GDM1 (cell line): ENCODE measurements at regions not wholly inside any gene's neighbourhood (a gene's known extent, or its start where the extent isn't known, plus 50 kb on each side); places are given as distances from the start of the nearest gene placed in this dataset.
"Not testable (repeated sequence)": the region's sequence is repeated elsewhere in the genome, so short reads cannot be mapped to it uniquely, and the experiment has no call there.

Experiments
- DNase-seq: peaks from one replicate; lab custom pipeline; 2025; lab: John Stamatoyannopoulos, UW

GRCh38 chr4:17436047-17436749 lies 75.7 kb downstream of the QDPR start:
- not testable (repeated sequence) for DNase-seq

DNA sequence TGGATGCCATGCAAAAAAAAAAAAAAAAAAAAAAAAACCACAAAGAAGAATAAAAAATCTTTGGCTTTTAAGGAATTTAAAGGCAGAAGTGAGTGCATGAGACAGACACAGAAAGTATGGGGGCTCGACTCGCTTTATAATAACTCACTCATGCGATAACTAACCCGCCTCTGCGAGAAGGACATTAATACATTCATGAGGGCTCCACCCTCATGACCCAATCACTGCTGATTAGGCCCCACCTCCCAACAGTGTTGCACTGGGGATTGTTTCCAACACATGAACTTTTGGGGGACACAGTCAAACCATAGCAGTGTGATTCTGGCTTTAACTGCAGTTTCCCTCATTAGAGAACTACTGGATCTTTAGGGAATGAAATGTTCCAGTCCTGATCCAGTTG lies 78.1 kb downstream of the QDPR start:
- DNase-seq: no peak

GRCh38 chr4:17427991-17428390 lies 83.9 kb downstream of the QDPR start:
- no peak for DNase-seq

GRCh38 chr4:17426222-17426621 lies 85.7 kb downstream of the QDPR start:
- DNase-seq: no peak

DNA sequence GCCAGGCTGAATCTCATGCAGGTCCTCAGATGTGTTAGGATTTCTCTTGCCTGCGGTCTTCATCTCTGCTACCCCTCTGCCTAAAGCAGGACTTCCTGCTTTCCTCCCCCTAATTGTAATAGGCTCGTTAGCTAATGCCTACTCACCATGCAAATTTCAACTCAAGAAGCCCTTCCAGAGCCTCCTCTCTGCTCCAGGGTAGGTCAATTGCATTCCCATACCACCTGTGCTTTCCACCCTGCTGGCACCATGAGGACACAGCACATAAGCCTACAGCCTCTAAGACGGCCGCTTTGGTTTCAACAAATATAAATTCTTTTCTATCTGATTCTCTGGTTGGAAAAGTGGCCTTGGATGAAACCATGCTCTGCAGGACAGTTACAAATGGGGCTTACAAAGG lies 93.9 kb downstream of the QDPR start:
- no peak for DNase-seq

DNA sequence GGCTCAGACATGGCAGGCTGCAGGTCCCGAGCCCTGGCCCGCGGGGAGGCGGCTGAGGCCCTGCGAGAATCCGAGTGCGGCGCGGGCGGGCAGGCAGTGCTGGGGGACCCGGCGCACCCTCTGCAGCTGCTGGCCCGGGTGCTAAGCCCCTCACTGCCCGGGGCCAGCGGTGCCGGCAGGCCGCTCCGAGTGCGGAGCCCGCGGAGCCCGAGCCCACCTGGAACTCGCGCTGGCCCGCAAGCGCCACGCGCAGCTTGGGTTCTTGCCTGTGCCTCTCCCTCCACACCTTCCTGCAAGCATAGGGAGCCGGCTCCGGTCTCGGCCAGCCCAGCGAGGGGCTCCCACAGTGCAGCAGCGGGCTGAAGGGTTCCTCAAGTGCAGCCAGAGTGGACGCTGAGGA lies 97.5 kb downstream of the QDPR start:
- no peak for DNase-seq

GRCh38 chr4:17400686-17401085 lies 111.2 kb downstream of the QDPR start:
- DNase-seq: no peak

DNA sequence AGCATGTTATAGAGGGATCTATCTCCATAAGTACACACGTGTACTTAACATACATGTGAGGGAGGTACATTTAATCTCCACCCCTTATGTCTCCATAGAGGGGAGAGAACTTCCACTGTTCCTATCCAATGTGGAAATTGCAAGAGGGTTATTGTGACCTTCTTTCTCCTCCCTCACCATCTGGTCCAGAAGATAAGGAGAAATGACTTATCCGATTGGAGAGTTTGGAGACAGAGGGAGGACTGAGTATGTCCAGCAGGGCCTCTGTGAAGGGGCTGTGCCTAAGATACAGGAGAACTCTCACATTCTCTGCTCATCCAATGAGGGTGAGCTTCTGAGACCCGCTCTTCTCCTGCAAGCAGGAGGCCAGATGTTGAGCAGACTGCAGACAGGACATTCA lies 113.1 kb downstream of the QDPR start:
- no peak for DNase-seq

GRCh38 chr4:17398035-17398434 lies 113.9 kb downstream of the QDPR start:
- no peak for DNase-seq

DNA sequence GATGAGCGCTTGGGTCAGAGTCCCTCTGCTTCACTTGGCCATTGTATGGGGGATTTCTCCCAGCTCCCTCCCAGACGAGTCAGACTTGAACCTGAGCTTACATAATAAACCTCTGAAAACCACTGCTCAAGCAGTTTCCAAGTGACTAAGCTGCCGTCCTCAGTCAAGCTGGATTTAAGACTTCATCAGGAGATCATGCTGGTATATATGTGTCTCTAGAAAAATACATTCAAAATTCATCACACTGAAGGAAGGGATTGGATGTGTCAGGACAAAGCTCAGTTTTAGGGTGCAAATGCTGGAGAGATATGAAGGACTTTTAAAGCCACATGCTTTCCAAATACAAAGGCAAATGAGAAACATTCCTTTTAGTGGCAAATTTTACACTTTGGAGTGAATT lies 114.3 kb downstream of the QDPR start:
- no peak for DNase-seq

DNA sequence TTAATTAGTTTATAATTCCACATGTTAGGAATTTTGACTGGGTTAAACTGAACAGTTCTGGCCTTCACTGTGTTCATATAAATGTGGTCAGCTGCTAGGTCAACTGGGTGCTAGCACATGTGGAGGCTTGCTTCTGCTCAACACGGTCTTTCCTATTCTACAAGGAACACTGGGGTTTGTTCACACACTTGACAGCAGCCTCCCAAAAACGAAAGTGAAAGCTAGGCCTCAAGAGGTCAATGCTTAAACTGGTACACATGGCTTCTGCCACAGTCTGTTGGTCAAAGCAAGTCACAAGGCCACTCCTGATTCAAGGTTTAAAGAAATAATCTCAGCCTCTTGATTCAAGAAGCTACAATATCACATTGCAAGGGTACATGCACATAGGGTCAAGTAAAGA lies 126.5 kb downstream of the QDPR start:
- DNase-seq: no peak

DNA sequence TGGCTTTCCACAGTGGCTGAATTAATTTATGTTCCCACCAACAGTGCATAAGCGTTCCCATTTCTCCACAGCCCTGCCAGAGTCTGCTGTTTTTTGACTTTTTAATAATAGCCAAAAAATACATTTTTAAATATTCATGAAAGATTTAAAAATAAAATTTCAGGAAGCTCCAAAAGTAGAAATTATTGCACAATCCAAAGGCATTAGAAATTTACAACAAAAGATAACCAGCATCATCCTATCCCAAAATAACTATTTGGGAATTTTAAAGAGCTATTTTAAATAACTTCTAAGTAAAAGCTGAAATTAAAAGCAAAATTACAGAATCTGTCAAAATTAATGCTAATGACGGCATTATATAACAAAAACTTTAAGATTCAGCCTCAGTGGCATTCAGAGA lies 131.5 kb downstream of the QDPR start:
- DNase-seq: no peak

GRCh38 chr4:17376205-17376604 lies 135.7 kb downstream of the QDPR start:
- no peak for DNase-seq

- no peak for DNase-seq
These were observed 138.2 kb downstream of the QDPR start for GRCh38 chr4:17373666-17374065.

DNA sequence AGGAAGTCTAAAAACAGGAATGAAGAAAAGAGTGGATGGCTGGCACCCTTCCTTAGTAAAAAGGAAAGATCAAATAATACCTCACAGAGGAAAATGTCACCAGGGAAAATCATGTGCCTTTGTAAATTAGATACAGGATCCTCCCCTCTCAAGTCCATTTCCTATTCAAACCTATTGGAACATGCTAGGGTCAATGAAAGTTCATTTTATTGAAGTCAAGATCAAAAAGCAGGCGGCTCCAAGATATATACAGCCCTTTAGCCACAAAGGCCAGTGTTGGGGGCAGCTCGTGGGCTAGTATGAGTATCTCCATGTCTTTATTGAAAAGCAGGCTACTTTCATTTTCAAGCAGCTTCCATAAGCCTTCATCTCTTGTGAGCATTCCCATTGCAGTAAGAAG lies 141.1 kb downstream of the QDPR start:
- no peak for DNase-seq

DNA sequence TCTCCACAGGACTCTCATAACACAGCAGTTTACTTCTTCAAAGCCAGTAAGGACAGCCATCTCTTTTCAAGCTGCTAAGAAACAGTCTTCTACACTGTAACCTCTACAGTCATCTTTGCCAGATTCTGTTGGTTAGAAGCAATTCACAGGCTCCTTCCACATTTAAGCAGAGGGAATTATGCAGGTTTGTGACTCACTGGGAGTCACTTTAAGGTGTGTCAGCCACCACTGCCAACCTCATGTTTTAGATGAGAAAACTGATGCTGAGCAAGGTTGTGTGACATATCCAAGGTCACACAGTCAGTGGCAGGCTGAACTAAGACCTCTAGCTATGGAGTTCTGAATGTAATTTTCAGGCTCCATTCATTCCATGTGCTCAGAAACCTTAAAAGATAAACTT lies 143.5 kb downstream of the QDPR start:
- no peak for DNase-seq

- no peak for DNase-seq
These were observed 144.7 kb downstream of the QDPR start for GRCh38 chr4:17367201-17367600.

DNA sequence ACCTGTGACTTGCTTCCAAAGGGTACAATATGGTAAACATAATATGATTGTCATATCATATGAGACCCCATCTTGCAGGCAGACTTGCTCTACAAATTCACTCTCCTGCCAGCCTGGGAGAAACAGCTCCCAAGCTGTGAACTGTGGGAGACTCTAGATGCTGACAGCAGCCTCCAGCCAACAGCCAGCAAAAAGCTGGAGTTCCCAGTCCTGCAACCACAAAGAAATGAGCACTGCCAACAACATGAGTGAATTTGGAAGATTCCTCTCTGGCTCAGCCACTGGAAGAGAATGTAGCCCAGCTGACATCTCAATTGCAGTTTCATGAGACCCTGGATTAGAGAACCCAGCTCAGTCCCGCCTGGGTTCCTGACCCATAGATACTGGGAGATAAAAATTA lies 145.4 kb downstream of the QDPR start:
- DNase-seq: no peak

DNA sequence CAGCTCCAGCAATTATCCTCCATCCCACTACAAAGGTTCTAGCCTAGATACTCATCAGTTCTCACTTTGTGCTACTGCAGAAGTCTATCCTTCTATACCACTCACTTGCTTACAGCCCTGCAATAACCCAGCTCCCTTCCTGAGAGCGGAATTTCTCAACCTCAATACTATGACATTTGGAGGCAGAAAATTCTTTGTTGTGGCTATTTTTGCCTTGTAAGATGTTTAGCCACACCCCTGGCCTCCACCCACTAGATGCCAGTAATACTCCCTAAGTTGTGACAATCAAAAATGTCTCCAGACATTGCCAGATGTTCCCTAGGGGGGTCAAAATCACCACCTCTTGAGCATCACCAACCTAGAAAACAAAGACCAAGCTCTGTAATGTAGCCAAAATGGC lies 149.5 kb downstream of the QDPR start:
- no peak for DNase-seq

- DNase-seq: no peak
These were observed 153.6 kb downstream of the QDPR start for GRCh38 chr4:17358241-17358640.

DNA sequence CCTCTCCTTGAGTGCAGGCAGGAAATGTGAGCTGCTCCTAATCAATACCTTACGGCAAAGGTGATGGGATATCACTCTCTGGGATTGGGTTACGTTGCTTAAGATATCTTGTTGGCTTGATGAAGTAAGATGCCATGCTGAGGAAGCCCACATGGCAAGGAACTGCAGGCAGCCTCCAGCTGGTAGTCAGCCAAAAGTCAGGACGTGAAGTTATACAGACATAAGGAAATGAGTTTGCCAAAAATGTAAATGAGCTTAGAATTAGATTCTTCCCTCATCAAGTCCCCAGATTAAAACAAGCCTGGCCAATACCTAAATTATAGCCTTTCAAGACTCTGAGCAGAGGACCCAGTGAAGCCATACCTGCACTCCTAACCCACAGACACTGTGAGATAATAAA lies 155.0 kb downstream of the QDPR start:
- DNase-seq: no peak

DNA sequence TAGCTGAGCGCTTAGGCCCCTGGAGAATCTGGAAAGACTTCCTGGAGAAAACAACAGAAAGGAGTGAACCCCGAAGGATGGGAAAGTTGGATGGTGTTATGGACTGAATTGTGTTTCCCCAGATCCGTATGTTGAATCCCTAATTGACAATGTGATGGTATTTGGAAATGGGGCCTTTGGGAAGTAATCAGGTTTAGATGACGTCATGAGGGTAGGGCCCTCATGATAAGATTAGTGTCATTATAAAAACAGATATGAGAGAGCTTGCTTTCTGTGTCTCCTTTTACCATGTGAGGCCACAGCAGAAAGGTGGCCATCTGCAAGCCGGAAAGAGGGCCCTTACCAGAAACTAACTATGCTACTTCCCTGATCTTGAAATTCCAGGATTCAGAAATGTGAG lies 159.5 kb downstream of the QDPR start:
- no peak for DNase-seq

GRCh38 chr4:17347445-17347844 lies 164.4 kb downstream of the QDPR start:
- no peak for DNase-seq

DNA sequence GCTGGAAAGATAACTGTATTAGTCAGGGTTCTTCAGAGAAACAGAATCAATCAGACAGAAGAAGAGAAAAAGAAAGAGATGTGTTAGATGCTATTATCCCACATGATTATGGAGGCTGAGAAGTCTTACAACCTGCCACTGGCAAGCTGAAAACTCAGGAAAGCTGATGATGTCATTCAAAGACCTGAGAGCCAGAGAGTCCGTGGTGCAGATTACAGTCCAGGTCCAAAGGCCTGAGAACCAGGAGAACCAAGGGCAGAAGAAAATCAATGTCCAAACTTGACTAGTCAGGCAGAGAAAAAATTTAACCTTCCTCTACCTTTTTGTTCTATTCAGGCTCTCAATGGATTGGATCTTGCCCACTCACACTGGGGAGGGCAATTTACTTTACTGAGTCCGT lies 172.5 kb downstream of the QDPR start:
- no peak for DNase-seq

DNA sequence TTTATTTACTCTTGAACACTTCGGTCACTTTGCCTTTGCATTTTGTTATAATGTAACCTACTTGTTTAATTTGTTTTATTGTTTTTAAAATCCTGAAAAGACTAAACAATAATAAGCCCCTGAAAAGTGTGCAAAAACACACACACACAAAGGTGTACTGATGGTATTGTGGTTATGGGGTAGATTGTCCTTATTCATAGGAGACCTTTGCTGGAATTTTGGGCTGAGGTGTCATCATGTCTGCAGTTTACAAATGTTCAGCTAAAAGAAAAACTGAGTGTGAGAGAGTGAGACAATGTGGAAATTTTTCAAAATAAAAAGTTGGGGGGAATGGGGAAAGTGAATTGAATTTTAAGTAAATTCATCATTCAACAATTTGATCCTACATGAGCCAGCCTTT lies 174.9 kb downstream of the QDPR start:
- no peak for DNase-seq
